Osteoblast (primary cell): ENCODE measurements at regions not wholly inside any gene's neighbourhood (a gene's known extent, or its start where the extent isn't known, plus 50 kb on each side); places are given as distances from the start of the nearest gene placed in this dataset.

Experiments
- DNase-seq: peaks from one replicate; pipeline ENCODE4 v3.0.0; 2011; ENCODE audit warnings: low spot score, mixed read lengths; ENCODE audit not compliant: insufficient read length; ENCODE audit errors: missing footprints
- H2AFZ ChIP-seq: 2 replicates; pipeline ENCODE4 v1.6.0; 2011; ENCODE audit warnings: mild to moderate bottlenecking, low read length
- H3K27ac ChIP-seq: 2 replicates; pipeline ENCODE4 v1.5.1; 2011; ENCODE audit warnings: mild to moderate bottlenecking, low read depth, low read length, moderate library complexity
- H3K27me3 ChIP-seq: 2 replicates; pipeline ENCODE4 v1.6.0; 2012; ENCODE audit warnings: mild to moderate bottlenecking, control low read depth, inconsistent platforms, low read length, moderate library complexity; ENCODE audit not compliant: insufficient read depth
- H3K36me3 ChIP-seq: 2 replicates; pipeline ENCODE4 v1.5.1; 2011; ENCODE audit warnings: mild to moderate bottlenecking, low read length, control low read depth, moderate library complexity; ENCODE audit not compliant: insufficient read depth
- H3K4me1 ChIP-seq: 2 replicates; pipeline ENCODE4 v1.5.1; 2011; ENCODE audit warnings: mild to moderate bottlenecking, low read length, control low read depth, moderate library complexity; ENCODE audit not compliant: insufficient read depth
- H3K4me2 ChIP-seq: 2 replicates; pipeline ENCODE4 v1.6.0; 2011; ENCODE audit warnings: mild to moderate bottlenecking, low read length; ENCODE audit not compliant: insufficient read depth
- H3K4me3 ChIP-seq: fragments of 200-600 bp; sonication (generic); 3 replicates; pipeline ENCODE4 v1.5.1; 2012; ENCODE audit warnings: mild to moderate bottlenecking, low read length, inconsistent platforms; ENCODE audit not compliant: insufficient read depth
- H3K79me2 ChIP-seq: 2 replicates; pipeline ENCODE4 v1.6.0; 2012; ENCODE audit warnings: mild to moderate bottlenecking, low read length, control low read depth, inconsistent platforms; ENCODE audit not compliant: insufficient read depth
- H3K9me3 ChIP-seq: 2 replicates; pipeline ENCODE4 v1.5.1; 2011; ENCODE audit warnings: low read depth, low read length, control low read depth
- H4K20me1 ChIP-seq: 2 replicates; pipeline ENCODE4 v1.6.0; 2012; ENCODE audit warnings: mild to moderate bottlenecking, low read length, control low read depth; ENCODE audit not compliant: insufficient read depth
- TF ChIP-seq, protein P1 (sequence below): IDR thresholded peaks from 2 replicates; pipeline ENCODE4 v1.5.1; 2011; ENCODE audit warnings: mild to moderate bottlenecking, low read depth, low read length, moderate library complexity; ENCODE audit errors: extremely low read depth

DNA sequence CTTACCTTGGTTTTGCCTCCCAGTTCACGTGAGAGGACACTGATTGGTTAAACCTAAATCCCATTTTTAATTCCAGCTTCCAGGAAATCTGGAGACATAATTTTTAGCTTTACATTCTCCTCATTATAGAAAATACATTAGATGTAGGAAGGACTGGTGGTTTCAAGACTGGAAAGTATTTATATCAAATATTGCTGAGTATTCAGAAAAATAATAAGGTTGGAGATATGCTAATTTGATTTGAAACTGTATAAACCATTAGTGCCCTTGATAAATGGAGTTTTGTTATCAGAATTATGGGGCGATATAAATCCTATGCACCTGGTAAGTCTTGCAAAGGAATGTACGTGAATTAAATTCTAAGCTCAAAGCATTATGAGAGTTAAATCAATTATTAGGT is 218.0 kb upstream of the ADGRL4 start:
- no peak overlapping the region for H3K4me2 ChIP-seq
- no peaks in the 10 kb centered on the region for H3K36me3 ChIP-seq
- no peaks in the 10 kb centered on the region for H3K9me3 ChIP-seq
- H3K4me3 ChIP-seq = no peak overlapping the region
- no peaks in the 10 kb centered on the region for H4K20me1 ChIP-seq
- no peak overlapping the region for H2AFZ ChIP-seq
- H3K79me2 ChIP-seq = no peaks in the 10 kb centered on the region
- no peaks in the 10 kb centered on the region for H3K27me3 ChIP-seq
- no peak overlapping the region for H3K27ac ChIP-seq
- no peaks in the 10 kb centered on the region for H3K4me1 ChIP-seq
- no peak for DNase-seq
- TF ChIP-seq, protein P1, sequence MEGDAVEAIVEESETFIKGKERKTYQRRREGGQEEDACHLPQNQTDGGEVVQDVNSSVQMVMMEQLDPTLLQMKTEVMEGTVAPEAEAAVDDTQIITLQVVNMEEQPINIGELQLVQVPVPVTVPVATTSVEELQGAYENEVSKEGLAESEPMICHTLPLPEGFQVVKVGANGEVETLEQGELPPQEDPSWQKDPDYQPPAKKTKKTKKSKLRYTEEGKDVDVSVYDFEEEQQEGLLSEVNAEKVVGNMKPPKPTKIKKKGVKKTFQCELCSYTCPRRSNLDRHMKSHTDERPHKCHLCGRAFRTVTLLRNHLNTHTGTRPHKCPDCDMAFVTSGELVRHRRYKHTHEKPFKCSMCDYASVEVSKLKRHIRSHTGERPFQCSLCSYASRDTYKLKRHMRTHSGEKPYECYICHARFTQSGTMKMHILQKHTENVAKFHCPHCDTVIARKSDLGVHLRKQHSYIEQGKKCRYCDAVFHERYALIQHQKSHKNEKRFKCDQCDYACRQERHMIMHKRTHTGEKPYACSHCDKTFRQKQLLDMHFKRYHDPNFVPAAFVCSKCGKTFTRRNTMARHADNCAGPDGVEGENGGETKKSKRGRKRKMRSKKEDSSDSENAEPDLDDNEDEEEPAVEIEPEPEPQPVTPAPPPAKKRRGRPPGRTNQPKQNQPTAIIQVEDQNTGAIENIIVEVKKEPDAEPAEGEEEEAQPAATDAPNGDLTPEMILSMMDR = no peak

DNA sequence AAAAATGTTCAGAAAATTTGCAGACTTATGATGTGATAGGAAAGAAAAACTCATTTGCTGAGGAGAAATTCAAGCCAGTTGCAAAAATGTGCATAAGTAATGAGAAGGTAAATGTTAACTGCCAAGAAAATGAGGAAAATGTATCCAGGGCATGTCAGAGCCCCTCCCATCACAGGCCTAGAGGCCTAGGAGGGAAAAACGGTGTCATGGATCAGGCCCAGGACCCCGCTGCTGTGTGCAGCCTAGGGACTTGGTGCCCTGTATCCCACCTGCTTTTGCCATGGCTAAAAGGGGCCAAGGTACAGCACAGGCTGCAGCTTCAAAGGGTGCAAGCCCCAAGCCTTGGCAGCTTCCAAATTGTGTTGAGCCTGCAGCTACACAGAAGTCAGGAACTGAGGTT is 214.0 kb upstream of the ADGRL4 start:
- TF ChIP-seq, protein P1 = no peak
- H3K27ac ChIP-seq = no peak overlapping the region
- no peaks in the 10 kb centered on the region for H4K20me1 ChIP-seq
- no peaks in the 10 kb centered on the region for H3K4me1 ChIP-seq
- no peak overlapping the region for H3K4me3 ChIP-seq
- no peaks in the 10 kb centered on the region for H3K9me3 ChIP-seq
- no peaks in the 10 kb centered on the region for H3K36me3 ChIP-seq
- H3K79me2 ChIP-seq = no peaks in the 10 kb centered on the region
- no peaks in the 10 kb centered on the region for H3K27me3 ChIP-seq
- DNase-seq = no peak
- H2AFZ ChIP-seq = no peak overlapping the region
- H3K4me2 ChIP-seq = no peak overlapping the region

DNA sequence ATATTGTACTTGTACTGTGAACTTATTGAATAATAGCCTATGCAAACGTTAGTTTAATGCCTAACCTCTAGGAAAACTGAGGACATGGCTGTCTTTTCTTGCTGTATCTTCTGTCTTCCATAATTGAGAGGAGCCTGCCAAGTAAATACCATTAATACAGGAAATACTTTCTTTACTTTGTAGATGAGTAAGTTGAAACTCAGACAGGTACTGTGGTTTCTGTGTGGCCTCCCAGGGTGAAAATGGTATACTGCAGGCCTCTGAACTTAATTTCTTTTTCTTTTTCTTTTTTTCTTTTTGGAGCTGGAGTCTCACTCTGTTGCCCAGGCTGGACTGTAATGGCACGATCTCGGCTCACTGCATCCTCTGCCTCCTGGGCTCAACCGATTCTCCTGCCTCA is 208.8 kb upstream of the ADGRL4 start:
- no peak for DNase-seq
- Histone ChIP-seq H3K9me3 (no peaks in the 10 kb centered on the region), H4K20me1 (no peaks in the 10 kb centered on the region), H3K27me3 (no peaks in the 10 kb centered on the region), H3K4me3 (no peak overlapping the region), H3K4me2 (no peak overlapping the region), H3K36me3 (no peaks in the 10 kb centered on the region), H3K27ac (no peak overlapping the region), H2AFZ (no peak overlapping the region), H3K4me1 (no peaks in the 10 kb centered on the region), H3K79me2 (no peaks in the 10 kb centered on the region)
- TF ChIP-seq, protein P1 = no peak

DNA sequence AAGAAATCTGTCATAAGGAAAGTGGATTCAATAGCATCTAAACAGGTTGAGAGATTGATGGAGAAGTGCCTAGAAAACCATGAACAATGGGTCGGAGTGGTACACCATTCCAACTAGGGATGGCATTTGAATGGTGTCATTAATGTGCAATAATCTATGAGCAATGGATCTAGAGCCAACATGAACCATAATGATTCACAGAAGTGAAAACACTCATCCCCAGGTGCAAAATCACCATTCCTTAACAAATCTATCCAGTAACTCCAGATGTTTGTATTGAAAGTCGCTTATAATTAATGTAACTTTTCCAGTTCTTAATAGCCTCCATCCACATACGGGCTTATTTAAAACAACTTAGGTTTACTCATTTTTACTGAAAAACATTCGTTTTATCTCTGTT is 201.3 kb upstream of the ADGRL4 start:
- no peak for DNase-seq
- no peaks in the 10 kb centered on the region for H3K4me1 ChIP-seq
- no peaks in the 10 kb centered on the region for H3K27me3 ChIP-seq
- H4K20me1 ChIP-seq = no peaks in the 10 kb centered on the region
- H3K9me3 ChIP-seq = no peaks in the 10 kb centered on the region
- no peaks in the 10 kb centered on the region for H3K36me3 ChIP-seq
- no peak overlapping the region for H3K27ac ChIP-seq
- TF ChIP-seq, protein P1 = no peak
- no peak overlapping the region for H3K4me2 ChIP-seq
- no peak overlapping the region for H2AFZ ChIP-seq
- no peak overlapping the region for H3K4me3 ChIP-seq
- H3K79me2 ChIP-seq = no peaks in the 10 kb centered on the region
